NCI-H1105 (cell line): ENCODE measurements at regions not wholly inside any gene's neighbourhood (a gene's known extent, or its start where the extent isn't known, plus 50 kb on each side); places are given as distances from the start of the nearest gene placed in this dataset.

Source experiments
- DNase-seq: peaks from one replicate; lab custom pipeline; 2025; lab: John Stamatoyannopoulos, UW

- no peak for DNase-seq
Observed at GRCh38 chr7:53983480-53983879, 558.7 kb upstream of the VSTM2A start.

DNA sequence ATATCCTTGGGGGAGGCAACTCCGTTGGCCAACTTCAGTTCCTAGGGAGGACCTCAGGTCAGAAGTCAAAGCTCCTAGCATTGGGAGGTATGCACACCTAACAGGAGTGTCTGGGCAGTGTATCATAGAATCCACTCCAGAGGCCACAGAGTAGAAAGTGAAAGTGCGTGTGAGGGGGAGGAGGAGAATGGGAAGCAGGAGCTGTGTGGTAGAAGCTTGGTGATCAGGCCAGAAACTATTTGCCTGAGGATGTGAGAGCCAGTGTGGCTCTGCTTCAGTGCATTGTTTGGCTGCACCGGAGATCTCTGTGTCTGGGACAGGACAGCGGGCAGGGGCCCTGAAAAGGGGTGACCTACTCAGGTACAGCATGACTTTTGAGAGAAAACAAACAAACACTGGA is 557.4 kb upstream of the VSTM2A start:
- no peak for DNase-seq

- DNase-seq: no peak
Observed at GRCh38 chr7:53988376-53988775, 553.8 kb upstream of the VSTM2A start.

- DNase-seq: peak; percentile 42
Observed at GRCh38 chr7:53993224-53993623, 549.0 kb upstream of the VSTM2A start.

GRCh38 chr7:53996876-53997275 is 545.3 kb upstream of the VSTM2A start:
- no peak for DNase-seq

DNA sequence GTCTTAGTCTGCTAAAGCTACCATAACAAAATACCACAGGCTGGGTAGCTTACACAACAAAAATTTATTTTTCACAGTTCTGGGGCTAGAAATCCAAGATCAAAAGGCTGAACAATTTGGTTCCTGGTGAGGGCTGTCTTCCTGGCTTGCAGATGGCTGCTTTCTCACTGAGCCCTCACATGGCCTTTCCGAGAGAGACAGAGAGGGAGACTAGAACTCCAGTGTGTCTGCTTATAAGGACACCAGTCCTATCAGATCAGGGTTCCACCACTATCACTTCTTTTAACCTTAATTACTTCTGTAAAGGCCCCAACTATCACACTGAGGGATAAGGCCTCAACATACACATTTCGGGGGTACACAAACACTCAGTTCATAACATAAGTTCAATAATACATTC is 527.4 kb upstream of the VSTM2A start:
- DNase-seq: no peak

DNA sequence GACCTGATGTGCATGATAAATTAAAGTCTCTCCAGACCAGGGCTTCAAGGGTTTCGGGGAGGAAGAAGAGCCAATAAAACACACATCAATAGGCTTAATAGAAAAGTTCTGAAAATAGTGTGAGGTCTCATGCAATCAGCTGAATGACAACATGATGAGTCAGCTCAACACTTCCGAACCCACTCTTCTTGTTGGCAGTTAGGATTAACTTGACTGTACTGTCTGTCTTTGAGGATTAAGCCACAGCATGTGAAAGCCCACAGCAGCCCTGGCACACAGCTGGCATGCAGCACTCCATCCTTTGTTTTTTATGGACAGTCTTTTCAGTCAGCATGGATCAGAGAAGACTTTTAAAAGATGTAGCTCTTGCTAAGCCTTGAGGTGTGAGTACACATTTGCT is 526.9 kb upstream of the VSTM2A start:
- DNase-seq: no peak

DNA sequence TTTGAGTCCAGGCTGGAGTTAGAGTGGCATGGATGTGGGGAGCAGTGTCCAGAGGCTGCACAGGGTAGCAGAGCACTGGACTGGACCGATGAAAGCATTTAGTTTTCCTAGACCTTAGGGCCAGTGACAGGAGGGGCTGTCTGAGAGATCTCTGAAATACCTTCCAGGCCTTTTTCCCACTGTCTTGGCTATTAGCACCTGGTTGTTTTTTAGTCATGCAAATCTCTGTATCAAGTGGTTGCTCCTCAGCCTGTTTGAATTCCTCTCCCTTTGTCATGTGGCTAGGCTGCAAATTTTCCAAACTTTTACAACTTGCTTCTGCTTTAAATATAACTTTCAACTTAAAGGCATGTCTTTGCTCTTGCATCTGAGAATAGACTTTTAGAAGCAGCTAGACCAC is 504.3 kb upstream of the VSTM2A start:
- no peak for DNase-seq

DNA sequence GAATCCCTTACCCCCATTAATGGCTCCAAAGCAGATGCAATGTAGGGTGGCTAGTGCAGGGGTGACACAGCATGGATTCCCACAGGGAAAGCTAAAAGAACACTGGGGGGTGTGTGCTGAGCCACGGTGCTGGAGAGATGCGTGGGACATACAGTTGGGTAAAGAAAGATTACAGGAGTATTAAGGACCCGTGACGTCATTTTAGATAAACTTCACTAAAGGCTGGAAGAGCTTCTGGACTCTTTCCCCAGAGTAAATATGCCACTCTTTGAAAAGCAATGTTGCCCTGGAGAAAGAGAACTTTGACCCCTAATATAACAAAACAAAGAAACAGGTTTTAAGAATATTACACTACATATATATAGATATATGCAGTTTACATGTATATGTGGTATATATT is 481.5 kb upstream of the VSTM2A start:
- no peak for DNase-seq

GRCh38 chr7:54066643-54067042 is 475.5 kb upstream of the VSTM2A start:
- DNase-seq: no peak

DNA sequence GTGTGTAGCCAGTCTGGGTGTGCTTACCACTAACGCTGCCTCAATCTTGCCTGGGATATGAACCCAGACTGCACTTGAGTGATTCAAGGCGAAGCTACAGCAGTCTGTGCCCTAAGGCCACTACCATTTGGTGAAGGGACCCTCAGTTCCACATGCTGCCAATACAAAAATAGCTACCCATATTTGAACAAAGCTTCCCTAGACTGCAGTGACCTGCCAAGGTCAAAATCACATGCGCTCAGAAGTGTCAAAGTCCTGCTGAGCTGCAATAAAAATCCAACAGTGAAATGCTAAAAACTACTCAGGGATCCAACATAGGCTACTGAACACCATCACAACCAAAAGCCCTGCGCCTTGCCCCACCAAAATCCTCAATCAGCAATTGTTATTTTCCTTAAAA is 472.3 kb upstream of the VSTM2A start:
- DNase-seq: no peak

- no peak for DNase-seq
Observed at GRCh38 chr7:54072710-54073109, 469.5 kb upstream of the VSTM2A start.

DNA sequence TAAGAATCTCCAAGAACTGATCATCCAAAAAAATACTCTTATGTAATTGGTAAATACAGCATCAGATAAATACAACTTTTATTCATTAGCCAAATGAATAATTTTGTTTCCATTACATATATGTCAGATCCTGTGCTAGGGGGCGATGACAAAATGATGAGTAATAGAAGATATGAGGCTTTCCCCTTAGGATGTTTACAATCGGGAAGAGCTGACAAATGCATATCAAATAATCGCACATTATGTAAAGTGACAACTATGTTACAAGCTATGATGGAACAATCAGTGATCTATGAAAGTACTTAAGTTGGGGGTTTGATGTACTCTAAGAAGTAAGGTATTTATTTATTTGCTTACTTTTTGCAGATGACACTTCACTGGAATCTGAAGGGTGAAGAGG is 465.6 kb upstream of the VSTM2A start:
- no peak for DNase-seq

DNA sequence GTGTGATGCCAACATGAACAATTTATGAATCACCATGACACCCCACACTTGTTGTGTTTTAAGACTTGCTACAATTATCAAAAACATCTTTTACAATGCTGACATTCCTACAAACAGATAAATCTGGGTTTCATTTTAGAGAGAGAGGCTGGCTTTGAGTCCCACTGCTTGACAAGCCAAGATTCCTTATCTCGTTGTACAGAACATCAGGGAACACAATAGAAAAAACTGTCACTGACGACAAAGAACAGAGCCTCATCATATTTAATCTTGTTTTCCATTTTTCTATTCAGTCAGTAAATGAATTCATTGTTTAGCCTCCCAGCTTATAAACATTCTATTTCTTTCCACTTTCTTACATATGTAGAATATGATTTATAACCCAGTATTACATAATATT is 461.6 kb upstream of the VSTM2A start:
- DNase-seq: no peak

- no peak for DNase-seq
Observed at GRCh38 chr7:54080971-54081370, 461.2 kb upstream of the VSTM2A start.

- no peak for DNase-seq
Observed at GRCh38 chr7:54084340-54084739, 457.8 kb upstream of the VSTM2A start.

DNA sequence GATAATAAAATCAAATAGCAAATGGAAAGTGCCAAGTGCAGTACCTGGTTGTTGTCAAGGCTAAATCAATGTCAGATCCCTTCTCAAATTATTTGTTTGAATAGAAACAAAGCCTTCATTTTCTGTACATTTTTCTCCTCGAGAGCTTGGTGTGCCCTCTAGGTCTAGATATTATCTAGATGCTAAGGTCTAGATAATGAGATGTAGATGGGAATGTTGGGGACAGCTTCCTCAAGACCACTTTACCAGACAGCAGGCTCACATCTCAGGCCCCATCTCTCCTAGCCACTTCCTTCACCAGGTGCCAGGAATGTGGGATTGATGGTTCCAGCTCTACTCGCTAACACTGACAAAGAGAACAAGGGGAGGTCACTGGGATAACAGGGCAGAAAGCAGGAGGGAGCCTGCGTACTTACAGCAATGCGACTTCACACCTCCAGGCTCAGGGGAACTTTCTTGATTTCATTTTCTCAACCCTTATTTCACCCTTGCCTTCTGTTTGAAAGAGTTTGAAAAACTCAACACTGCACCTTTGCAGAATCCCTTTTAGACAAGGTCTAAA is 451.4 kb upstream of the VSTM2A start:
- DNase-seq: no peak

GRCh38 chr7:54091322-54091721 is 450.9 kb upstream of the VSTM2A start:
- no peak for DNase-seq

- DNase-seq: no peak
Observed at GRCh38 chr7:54097886-54098285, 444.3 kb upstream of the VSTM2A start.

DNA sequence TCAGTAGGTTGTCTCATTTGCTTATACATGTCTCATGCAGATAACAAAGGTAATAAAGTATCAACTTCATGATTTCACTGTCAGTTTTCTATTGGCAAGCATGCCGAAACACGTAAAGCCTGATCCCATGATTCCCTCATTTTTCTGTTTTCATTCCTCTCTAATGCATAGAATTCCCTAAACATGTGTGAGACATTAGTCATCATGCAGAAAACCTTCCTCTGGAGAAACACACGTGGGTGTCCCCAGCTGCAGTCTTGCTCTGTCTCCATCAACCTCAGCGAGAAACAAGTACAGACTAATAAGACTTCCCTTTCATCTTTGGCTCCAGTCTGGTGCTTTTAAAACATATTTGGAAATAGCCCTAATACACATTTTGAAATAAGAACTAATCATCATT is 432.7 kb upstream of the VSTM2A start:
- DNase-seq: no peak

DNA sequence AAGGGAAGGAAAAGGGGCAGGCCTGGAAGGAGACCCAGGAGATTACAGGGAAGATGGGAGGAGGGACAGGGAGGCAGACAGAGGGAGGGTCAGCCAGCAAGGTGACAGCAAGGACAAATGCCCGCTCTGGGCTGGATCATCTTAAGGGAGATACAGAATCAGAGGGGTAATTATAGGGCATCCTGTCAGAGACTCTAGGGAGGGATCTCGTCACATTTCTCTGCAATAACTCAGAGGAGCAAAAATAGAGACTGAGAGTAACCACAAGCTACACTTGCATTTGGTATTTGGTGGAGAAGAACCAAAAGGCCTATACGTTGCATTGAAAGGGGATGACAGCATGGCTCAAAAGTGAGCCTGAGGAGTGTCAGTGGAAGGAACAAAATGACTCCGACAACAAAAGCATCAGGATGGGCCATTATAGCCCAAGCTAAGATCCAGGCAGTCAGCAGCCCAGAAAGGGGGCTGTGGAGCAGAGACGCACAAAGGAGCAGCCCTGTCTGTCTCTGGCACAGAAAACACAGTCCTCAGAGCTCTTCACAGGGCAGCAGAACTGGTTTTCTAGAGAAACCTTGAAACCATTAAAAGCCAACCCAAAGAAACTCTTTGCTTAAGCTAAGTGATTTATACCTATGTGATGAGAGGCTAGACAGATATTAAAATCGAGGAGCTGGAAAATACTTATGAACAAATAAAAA is 430.2 kb upstream of the VSTM2A start:
- no peak for DNase-seq

- DNase-seq: no peak
Observed at GRCh38 chr7:54112567-54112966, 429.6 kb upstream of the VSTM2A start.

DNA sequence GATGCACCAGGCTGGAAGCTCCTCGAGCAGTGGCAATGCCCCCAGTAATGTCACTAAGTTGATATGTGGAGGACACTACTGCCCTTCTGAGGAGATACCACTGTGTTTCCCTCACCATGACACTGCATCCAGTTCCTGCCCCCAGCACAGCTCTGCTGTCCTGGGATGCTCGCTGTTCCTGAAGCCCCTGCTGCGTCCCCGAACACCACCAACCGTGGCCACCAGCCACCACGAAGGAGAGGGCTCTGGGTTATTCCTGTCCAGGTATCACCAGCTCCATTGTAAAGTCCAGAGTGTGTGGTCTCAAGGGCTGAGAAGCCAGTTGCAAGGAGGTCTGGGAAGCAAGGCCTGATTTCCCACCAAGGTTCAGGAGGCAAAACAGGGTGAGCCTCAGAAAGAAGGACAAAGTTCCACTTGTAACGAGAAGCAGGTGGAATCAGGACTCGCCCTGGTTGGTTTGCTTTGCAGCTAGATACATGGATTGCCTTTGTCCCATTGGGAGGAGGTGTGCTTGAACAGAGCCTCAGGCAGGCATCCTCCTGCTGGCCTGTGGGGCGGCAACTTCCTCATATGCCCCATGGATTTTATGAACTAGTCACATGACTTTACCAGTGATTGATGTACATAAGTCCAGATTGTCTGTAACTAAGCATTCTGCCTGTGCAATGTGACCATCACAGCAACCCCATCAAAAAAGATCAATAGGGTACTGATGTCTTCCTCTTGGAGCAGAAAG is 427.0 kb upstream of the VSTM2A start:
- DNase-seq: no peak

GRCh38 chr7:54116956-54117355 is 425.2 kb upstream of the VSTM2A start:
- DNase-seq: no peak
